SW 1271 (cell line): ENCODE measurements at regions not wholly inside any gene's neighbourhood (a gene's known extent, or its start where the extent isn't known, plus 50 kb on each side); places are given as distances from the start of the nearest gene placed in this dataset.
"Not testable (repeated sequence)": the region's sequence is repeated elsewhere in the genome, so short reads cannot be mapped to it uniquely, and the experiment has no call there.

ENCODE experiments used
- DNase-seq, 2 experiments: peaks; one replicate each; lab custom pipeline; 2025; lab: John Stamatoyannopoulos, UW

- no peak for DNase-seq
Observed at GRCh38 chr6:50899306-50899870, 80.7 kb downstream of the TFAP2B start.

DNA sequence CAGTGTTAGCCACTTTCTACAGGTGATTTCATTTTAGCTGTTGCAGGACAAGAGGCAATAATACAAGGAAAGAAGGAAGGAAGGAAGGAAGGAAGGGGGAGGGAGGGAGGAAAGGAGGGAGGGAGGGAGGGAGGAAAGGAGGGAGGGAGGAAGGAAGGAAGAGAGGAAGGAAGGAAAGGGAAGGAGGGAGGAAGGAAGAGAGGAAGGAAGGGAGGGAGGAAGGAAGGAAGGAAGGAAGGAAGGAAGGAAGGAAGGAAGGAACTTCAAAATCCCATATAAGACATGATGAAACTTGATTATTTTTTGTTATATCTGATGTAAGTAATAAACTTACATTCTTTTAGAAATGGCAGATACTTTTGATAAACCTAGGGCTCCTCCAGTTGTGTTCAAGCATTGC lies 83.6 kb downstream of the TFAP2B start:
- DNase-seq: no peak

DNA sequence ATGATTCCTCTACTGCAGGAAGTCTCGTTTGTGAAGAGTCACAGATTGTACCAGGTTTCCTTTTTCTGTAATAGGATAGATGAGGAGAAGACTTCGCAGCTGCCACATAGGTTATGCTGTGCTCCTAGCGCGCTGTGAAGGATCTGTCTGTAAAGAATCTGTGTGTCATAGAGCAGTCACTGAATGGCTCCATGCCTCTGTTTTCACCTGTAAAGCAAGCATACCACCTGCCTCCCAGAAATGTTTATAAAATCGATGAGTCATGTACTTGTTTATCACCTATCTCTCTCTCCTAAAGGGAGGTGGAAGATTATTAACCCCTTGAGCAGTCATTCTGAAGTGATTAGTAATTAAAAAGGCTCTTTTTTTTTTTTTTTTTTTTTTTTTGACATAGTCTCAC lies 86.6 kb downstream of the TFAP2B start:
- DNase-seq: no peak

DNA sequence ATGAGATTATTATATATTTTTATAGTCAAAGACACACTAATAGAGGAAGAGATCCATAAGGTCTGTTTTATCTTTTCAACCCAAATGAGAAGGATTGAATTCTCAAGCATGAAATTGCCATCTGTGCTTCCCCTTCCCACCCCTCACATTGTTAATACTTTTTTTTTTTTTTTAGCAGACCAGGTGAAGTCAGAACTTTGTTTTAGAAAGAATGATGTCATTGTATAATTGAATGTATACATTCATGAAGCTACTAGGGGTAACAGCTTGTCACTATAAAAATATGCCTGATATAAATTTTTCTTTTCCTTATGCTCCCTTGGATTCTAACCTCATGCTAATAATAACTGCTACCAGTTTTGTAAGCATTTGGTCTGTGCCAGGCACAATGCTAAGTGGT lies 88.9 kb downstream of the TFAP2B start:
- DNase-seq: no peak

DNA sequence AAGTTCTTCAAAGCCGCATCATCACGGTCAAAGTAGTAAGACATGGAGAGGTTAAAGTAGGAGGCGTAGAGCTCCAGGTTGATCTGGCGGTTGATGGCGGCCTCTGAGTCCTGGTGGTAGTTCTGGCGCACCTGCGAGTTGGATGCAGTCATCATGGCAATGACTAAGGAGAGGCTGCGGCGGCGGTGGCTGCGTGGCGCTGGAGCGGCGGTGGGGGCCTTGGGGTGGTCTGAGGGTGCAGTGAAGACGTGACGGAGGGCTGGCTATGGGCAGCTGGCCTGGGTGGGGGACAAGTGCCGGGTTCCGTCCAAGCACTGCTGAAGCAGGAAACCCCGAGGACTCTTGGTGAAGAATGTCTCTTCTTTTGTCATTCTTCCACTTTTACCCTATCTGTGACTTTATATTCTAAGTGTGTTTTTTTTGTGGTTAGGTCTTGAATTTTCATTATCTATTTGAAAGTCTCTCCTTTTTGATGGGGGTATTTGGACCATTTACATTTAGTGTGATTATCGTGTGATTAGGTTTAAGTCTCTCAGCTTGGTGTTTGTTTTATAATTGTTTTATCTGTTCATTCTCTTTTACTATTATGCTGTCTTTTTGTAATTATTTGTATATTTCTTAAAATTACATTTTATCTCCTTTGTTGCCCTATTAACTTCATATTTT lies 94.6 kb downstream of the TFAP2B start:
- DNase-seq: no peak

- not testable (repeated sequence) for DNase-seq
Observed at GRCh38 chr6:50921378-50921777, 102.7 kb downstream of the TFAP2B start.

DNA sequence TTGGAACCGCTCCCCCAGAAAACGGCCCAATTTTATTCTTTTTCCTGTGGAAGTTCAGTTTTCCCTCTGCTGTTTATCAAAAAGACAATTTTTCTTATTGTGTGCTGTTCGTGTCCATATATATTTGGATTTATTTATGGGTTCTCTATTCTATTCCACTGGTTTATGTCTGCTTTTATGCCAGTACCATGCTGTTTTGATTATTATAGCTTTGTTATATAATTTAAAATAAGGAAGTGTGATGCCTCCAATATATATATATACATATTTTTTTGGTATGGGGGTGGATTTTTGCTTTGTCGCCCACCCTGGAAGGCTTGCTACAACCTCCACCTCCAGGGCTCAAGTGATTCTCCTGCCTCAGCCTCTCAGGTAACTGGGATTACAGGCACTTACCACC lies 103.3 kb downstream of the TFAP2B start:
- DNase-seq: no peak

DNA sequence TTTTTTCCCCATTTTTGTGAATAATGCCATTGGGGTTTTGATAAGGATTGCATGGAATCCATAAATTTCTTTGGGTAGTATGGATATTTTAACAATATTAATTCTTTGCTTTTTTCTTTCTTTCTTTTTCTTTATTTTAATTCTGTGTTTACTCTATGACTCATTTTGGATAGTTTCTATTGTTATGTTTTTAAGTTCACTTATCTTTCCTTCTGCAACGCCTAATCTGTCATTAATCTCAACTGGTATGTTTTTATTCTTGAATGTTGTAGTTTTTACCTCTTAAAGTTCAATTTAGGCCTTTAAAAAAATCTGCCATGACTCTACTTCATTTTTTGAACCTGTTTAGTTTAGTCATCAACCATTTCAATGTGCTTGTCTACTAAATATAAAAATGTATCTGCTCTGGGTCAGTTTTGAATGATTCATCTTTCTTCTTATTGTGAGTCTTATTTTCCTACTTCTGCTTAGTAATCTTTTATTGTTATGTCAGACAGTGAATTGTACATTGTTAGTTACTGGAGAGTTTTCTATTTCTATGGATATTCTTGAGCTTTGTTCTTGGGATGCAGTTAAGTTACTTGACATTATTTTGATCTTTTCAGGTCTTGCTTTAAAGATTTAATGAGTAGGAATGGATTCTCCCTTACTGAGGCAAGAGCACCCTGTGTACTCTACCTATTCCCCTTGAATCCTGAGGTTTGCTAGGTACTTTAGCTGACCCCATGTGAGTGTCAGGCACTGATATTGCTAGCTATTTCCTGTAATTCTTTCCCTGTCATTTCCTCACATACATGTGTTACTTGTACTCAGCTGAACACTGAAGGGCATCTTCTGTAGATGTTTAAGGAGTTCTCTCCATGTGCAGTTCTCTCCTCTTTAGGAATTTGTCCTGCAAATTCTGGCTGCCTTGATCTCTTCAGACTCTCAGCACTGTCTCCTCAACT lies 104.2 kb downstream of the TFAP2B start:
- no peak for DNase-seq

DNA sequence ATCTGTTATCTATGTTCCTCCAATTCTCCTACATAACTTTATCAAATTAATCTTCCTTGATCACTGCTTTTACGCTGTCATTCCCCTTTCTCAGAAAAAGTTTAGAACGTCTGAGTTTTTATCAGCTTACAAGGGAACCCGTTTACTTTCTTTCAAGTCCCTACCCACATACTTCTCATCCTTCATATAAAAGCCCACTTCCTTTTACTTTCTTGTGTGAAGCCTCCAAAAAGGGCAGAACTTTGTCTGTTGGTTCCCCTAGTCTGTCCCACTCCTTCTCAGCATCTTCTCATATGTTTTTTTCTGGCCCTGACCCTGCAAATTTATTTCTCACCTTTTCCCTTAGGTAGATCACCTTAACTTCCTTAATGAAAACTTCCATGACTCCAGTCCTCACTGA lies 106.1 kb downstream of the TFAP2B start:
- no peak for DNase-seq

DNA sequence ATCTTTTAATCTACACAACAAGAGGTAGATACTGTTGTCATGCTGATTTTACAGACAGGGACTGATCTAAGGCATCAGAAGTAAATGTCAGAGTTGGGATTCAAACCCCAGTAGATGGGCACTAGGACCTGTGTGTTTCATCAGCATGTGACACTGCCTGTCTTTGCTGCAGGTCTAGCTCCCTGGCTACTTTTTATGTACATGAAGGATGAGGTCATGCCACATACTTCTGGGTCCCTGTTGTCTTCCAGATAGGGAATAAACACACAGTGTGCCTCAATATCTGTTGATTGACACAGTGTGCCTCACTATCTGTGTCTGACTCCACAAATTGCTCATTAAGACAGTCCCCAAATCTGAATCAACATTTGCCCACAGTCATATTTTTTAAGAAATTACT lies 106.9 kb downstream of the TFAP2B start:
- DNase-seq: no peak

- no peak for DNase-seq
Observed at GRCh38 chr6:50925981-50926380, 107.3 kb downstream of the TFAP2B start.

GRCh38 chr6:50927800-50928199 lies 109.1 kb downstream of the TFAP2B start:
- DNase-seq: no peak

- no peak for DNase-seq
Observed at GRCh38 chr6:50929323-50929722, 110.7 kb downstream of the TFAP2B start.

- DNase-seq: no peak
Observed at GRCh38 chr6:50935442-50935841, 116.8 kb downstream of the TFAP2B start.

- DNase-seq: no peak
Observed at GRCh38 chr6:50936277-50936681, 117.6 kb downstream of the TFAP2B start.

DNA sequence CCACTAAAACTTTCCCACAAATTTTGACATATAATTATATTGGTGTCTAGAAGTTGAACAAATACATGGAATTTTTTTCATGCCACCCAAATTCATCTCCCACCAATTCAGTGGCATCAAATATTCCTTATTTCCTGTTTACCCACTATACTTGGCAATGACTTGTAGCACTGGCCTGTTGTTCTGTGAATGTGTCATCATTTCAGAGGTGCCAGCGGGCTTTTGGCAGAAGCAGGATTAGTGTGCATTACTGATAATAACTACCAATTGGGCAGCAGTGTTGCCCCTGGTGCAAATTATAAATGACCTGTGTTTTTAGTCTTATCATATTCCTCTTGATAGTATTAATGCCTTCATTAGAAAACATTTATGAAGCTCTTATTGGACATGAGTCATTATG lies 121.3 kb downstream of the TFAP2B start:
- DNase-seq: no peak

GRCh38 chr6:50945789-50946188 lies 127.1 kb downstream of the TFAP2B start:
- no peak for DNase-seq

- DNase-seq: no peak
Observed at GRCh38 chr6:50952092-50952907, 133.6 kb downstream of the TFAP2B start.

GRCh38 chr6:50956014-50956413 lies 137.3 kb downstream of the TFAP2B start:
- DNase-seq: no peak

GRCh38 chr6:50958148-50958697 lies 139.6 kb downstream of the TFAP2B start:
- DNase-seq: no peak

DNA sequence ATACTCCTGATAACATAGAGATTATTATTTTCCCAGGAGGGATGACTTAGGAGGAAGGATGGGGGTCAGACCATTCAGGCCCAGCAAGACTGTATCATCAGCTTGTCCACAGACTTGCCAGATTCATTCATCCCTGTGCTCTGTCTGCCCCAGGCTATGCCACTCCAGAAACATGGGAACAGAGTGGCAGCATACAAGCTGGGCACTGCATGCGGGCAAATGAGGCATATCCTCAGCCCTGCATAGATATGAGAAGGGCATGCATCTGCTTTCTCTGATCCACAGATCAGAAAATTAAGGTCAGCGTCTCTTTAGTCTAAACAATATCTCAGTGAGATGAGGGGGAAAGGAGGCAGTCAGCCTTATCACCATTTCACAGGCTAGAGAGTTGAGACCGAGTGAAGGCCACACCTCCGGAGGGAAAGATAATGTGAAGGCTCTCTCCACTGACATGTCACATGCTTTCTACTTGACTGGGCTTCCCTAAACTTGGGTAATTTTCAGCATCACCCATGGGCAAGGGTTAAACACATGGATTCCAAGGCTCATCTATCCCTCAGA lies 140.5 kb downstream of the TFAP2B start:
- no peak for DNase-seq

GRCh38 chr6:50961611-50962010 lies 142.9 kb downstream of the TFAP2B start:
- DNase-seq: no peak
